HepG2 (cell line): ENCODE measurements at regions not wholly inside any gene's neighbourhood (a gene's known extent, or its start where the extent isn't known, plus 50 kb on each side); places are given as distances from the start of the nearest gene placed in this dataset.

Experiments
- ATAC-seq: fragments of 200-7000 bp; cut with Tn5 transposase; 3 replicates; pipeline ENCODE4 v1.9.1; 2020; ENCODE audit warnings: mild to moderate bottlenecking, moderate library complexity
- BruUV-seq: library from RNA; stranded (reverse); fragments of 400-500 nt; replicated peaks from 2 replicates; lab custom pipeline; 2021; lab: Mats Ljungman, UMichigan
- CTCF ChIA-PET: fragments of 300-600 bp; formaldehyde crosslinking; extraction: SDS; loops from one replicate; lab custom pipeline; 2021; ENCODE audit warnings: low total read pairs, inconsistent platforms, low intra/inter-chr PET ratio; lab: Yijun Ruan, JAX
- POLR2A ChIA-PET: fragments of 350-600 bp; sonication (Branson Sonifier 250); formaldehyde crosslinking; loops from one replicate; lab custom pipeline; 2020; ENCODE audit warnings: antibody characterized with exemption, inconsistent platforms; lab: Yijun Ruan, JAX
- DNase-seq: peaks from one replicate; pipeline ENCODE4 v3.0.0-alpha.2; 2015; ENCODE audit warnings: low spot score
- FAIRE-seq: peaks from 3 replicates; lab custom pipeline; 2011; peaks lifted over from hg19 to GRCh38; lab: Jason Lieb, UNC
- H2AFZ ChIP-seq: one replicate; pipeline ENCODE4 v1.6.1; 2011; ENCODE audit warnings: low read length, inconsistent platforms
- H3K27ac ChIP-seq: fragments of 300-600 bp; 3 replicates; pipeline ENCODE4 v1.8.0; 2011; ENCODE audit warnings: mixed run types, mild to moderate bottlenecking, mixed read lengths, low read length, inconsistent platforms; ENCODE audit not compliant: insufficient read depth; ENCODE audit errors: extremely low read length
- H3K27me3 ChIP-seq, 2 experiments: fragments of 200-600 bp in 1 of 2; 2 replicates in 1 of 2; 3 replicates in 1 of 2; pipeline versions ENCODE4 v1.6.0 to v1.8.0; 2011; ENCODE audit warnings: low read length in 2 of 2, mild to moderate bottlenecking in 2 of 2, moderate library complexity in 2 of 2, inconsistent platforms in 1 of 2; ENCODE audit not compliant: insufficient read depth in 2 of 2, control insufficient read depth in 1 of 2
- H3K36me3 ChIP-seq, 2 experiments: fragments of 200-600 bp in 1 of 2; replicated peaks in 1 of 2; 2 replicates in 1 of 2; 3 replicates in 1 of 2; pipeline versions ENCODE4 v1.5.1 to v1.8.0; 2011; ENCODE audit warnings: low read length in 2 of 2, inconsistent platforms in 1 of 2; ENCODE audit not compliant: insufficient read depth in 2 of 2, control insufficient read depth in 1 of 2
- H3K4me1 ChIP-seq: 2 replicates; pipeline ENCODE4 v1.5.1; 2012; ENCODE audit warnings: low read length, inconsistent platforms; ENCODE audit not compliant: insufficient read depth
- H3K4me2 ChIP-seq: 2 replicates; pipeline ENCODE4 v1.6.0; 2011; ENCODE audit warnings: low read depth, low read length, inconsistent platforms
- H3K4me3 ChIP-seq, 3 experiments: fragments of 200-600 bp in 1 of 3; sonication (generic), shearing (Covaris generic) in 1 of 3; replicated peaks in 1 of 3; 2 replicates each; pipeline ENCODE4 v1.5.1; 2011 to 2016; ENCODE audit warnings: low read length in 3 of 3, inconsistent platforms in 2 of 3, low read depth in 2 of 3, mild to moderate bottlenecking in 2 of 3, control low read depth in 1 of 3, mixed read lengths in 1 of 3; ENCODE audit not compliant: insufficient read depth in 1 of 3
- H3K79me2 ChIP-seq: one replicate; pipeline ENCODE4 v1.6.1; 2011; ENCODE audit warnings: low read length, inconsistent platforms; ENCODE audit not compliant: insufficient read depth
- H3K9ac ChIP-seq: 2 replicates; pipeline ENCODE4 v1.6.0; 2011; ENCODE audit warnings: mild to moderate bottlenecking, low read depth, low read length, inconsistent platforms; ENCODE audit not compliant: insufficient read depth
- H3K9me3 ChIP-seq: 2 replicates; pipeline ENCODE4 v1.5.1; 2012; ENCODE audit warnings: mild to moderate bottlenecking, low read length
- H4K20me1 ChIP-seq: 2 replicates; pipeline ENCODE4 v1.6.0; 2011; ENCODE audit warnings: inconsistent platforms, mild to moderate bottlenecking, low read length, moderate library complexity; ENCODE audit not compliant: insufficient read depth
- MTF1 ChIP-seq: sonication (generic); formaldehyde crosslinking; IDR thresholded peaks from 2 replicates; pipeline ENCODE4 v1.5.0; 2020; ENCODE audit warnings: missing genetic modification reagents
- TARDBP ChIP-seq: sonication (generic); formaldehyde crosslinking; IDR thresholded peaks from 2 replicates; pipeline ENCODE4 v1.8.0; 2022; ENCODE audit warnings: mild to moderate bottlenecking, missing genetic modification reagents
- ZNF619 ChIP-seq: sonication (generic); formaldehyde crosslinking; IDR thresholded peaks from 2 replicates; pipeline ENCODE4 v1.4.0; 2020; ENCODE audit warnings: mild to moderate bottlenecking, missing genetic modification reagents
- ZNF775 ChIP-seq: sonication (generic); formaldehyde crosslinking; IDR thresholded peaks from 2 replicates; pipeline ENCODE4 v1.4.0; 2020; ENCODE audit warnings: missing genetic modification reagents, mild to moderate bottlenecking, moderate library complexity, borderline replicate concordance
- WGBS: methylation state at CpG from one replicate; pipeline ENCODE4 v1.1.6; 2017; ENCODE audit warnings: low lambda C conversion rate; 5-methylcytosine and 5-hydroxymethylcytosine counted together
- in situ Hi-C: cut with HindIII; loops from 2 replicates; pipeline ENCODE4 v1.10.0; 2017; ENCODE audit warnings: low pct_unique_long_range_greater_than_20kb; ENCODE audit not compliant: extremely low pct_ligation_motif_present
- intact Hi-C: fragments of 100-400 bp; cut with micrococcal nuclease; formaldehyde crosslinking; loops from one replicate; pipeline ENCODE4 v1.10.0; 2022; ENCODE audit not compliant: unreplicated experiment
- TF ChIP-seq, protein P1 (sequence below): sonication (generic); formaldehyde crosslinking; IDR thresholded peaks from 2 replicates; pipeline ENCODE4 v1.8.1; 2023; ENCODE audit warnings: missing genetic modification reagents, inconsistent platforms, borderline replicate concordance

DNA sequence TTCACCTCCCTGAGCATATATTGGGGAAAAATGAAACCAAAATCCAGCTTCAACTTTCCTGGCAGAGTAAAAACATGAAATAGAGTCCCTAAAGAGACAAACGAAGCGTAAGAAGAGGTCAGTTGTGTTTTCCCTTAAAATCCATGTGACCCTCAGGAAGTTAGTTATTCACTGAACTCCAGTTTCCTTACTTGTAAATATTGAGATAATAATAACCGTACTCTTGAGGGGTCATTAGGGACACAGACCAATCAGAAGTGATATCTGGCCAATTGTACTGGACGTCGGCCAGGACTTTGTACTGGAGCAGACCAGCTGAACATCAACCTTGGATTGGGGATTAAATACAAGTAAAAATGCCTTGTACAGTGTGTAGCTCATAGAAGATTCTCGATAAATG lies 167.0 kb downstream of the GATA3 start (continued):
- TF ChIP-seq, protein P1, sequence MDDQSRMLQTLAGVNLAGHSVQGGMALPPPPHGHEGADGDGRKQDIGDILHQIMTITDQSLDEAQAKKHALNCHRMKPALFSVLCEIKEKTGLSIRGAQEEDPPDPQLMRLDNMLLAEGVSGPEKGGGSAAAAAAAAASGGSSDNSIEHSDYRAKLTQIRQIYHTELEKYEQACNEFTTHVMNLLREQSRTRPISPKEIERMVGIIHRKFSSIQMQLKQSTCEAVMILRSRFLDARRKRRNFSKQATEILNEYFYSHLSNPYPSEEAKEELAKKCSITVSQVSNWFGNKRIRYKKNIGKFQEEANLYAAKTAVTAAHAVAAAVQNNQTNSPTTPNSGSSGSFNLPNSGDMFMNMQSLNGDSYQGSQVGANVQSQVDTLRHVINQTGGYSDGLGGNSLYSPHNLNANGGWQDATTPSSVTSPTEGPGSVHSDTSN: no peak
- TF ChIP-seq ZNF775 (CRISPR knock-in tag): no peak

DNA sequence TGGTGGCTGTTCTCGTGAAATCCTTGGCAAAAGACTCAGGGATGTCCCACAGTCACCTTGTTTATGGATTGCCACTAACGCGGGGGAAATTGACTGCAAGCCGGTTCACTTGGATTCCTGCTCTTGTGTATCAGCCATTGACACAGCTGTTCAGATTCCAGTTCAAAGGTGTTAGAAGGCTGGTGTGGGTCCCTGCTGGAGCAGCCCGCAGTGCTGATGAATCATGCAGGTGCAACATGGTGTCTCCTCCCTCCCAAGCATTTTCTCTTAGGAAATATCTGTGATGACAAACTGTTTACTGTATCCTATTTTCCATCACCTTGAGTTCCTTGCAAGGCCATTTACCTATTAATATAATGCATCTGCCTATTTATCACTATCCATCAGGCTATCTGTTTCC lies 170.1 kb downstream of the GATA3 start:
- DNase-seq: no peak
- BruUV-seq: no TSS peak
- Histone ChIP-seq H3K9me3 (no peaks in the 10 kb centered on the region), H3K36me3 (no peaks in the 10 kb centered on the region), H3K4me3 (no peak overlapping the region), H3K27me3 (no peaks in the 10 kb centered on the region)
- intact Hi-C loops: no loop called here
- 38% methylated on average over 5 of the region's 5 CpGs for WGBS
- POLR2A ChIA-PET: no interaction called here
- ATAC-seq: no peak
- no peak for TF ChIP-seq ZNF619 (CRISPR knock-in tag)
- TF ChIP-seq MTF1 (CRISPR knock-in tag): no peak
- TF ChIP-seq, all 625 proteins: peak for 0
- Histone ChIP-seq H3K9ac (no peak overlapping the region), H4K20me1 (no peaks in the 10 kb centered on the region), H3K27ac (no peak overlapping the region), H3K79me2 (no peaks in the 10 kb centered on the region), H3K4me2 (no peak overlapping the region), H2AFZ (no peak overlapping the region), H3K4me1 (peaks cover 5% of the 10 kb centered on the region; the same call in 1 of the 2 replicates)
- in situ Hi-C loops: no loop called here
- CTCF ChIA-PET: no interaction called here
- FAIRE-seq: no peak

DNA sequence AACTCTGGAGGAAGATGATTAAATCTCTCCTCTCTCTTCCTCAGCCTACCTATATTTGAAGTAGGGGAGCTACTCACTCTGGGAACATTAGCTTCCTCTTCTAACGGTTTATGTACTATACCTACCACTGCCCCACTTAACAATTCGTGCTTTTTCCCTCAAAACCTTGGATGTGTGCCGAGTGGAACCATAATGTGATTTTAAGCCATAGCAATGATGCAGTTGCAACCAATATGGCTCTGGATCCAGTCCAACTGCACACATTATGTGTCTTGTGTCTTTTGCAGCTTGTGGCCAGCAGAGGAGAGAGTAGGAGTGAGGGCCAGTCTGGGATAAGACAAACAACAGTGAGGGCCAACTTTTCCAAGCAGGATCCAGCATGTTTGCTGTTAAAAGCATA lies 170.7 kb downstream of the GATA3 start:
- 0% methylated on average over 3 of the region's 3 CpGs for WGBS
- ATAC-seq (no peak), DNase-seq (no peak), FAIRE-seq (no peak)
- Histone ChIP-seq H3K36me3 (no peaks in the 10 kb centered on the region), H3K4me1 (peaks cover 5% of the 10 kb centered on the region; the same call in 1 of the 2 replicates), H2AFZ (no peak overlapping the region), H3K9me3 (no peaks in the 10 kb centered on the region), H3K4me3 (no peak overlapping the region), H3K9ac (no peak overlapping the region), H3K4me2 (no peak overlapping the region), H3K27me3 (no peaks in the 10 kb centered on the region), H4K20me1 (no peaks in the 10 kb centered on the region), H3K27ac (no peak overlapping the region), H3K79me2 (no peaks in the 10 kb centered on the region)
- CTCF ChIA-PET: no interaction called here
- POLR2A ChIA-PET: no interaction called here
- no TSS peak for BruUV-seq
- intact Hi-C loops: no loop called here
- TF ChIP-seq TARDBP (CRISPR knock-in tag): no peak
- in situ Hi-C loops: no loop called here
